ENCODE measurements at regions not wholly inside any gene's neighbourhood (a gene's known extent, or its start where the extent isn't known, plus 50 kb on each side); places are given as distances from the start of the nearest gene placed in this dataset.
"Not testable (repeated sequence)": the region's sequence is repeated elsewhere in the genome, so short reads cannot be mapped to it uniquely, and the experiment has no call there.

- no peak for DNase-seq
These were observed 280.2 kb downstream of the KCNJ3 start for GRCh38 chr2:154978710-154979109.

GRCh38 chr2:154978244-154978643 is 279.7 kb downstream of the KCNJ3 start:
- no peak for DNase-seq

GRCh38 chr2:154974041-154974440 is 275.5 kb downstream of the KCNJ3 start:
- DNase-seq, result no peak

GRCh38 chr2:154963511-154963910 is 265.0 kb downstream of the KCNJ3 start:
- DNase-seq, result no peak

GRCh38 chr2:154961676-154962075 is 263.2 kb downstream of the KCNJ3 start:
- no peak for DNase-seq

- DNase-seq, result no peak
These were observed 262.5 kb downstream of the KCNJ3 start for GRCh38 chr2:154960802-154961583.

- no peak for DNase-seq
These were observed 254.0 kb downstream of the KCNJ3 start for GRCh38 chr2:154952346-154952980.

- not testable (repeated sequence) for DNase-seq
These were observed 248.9 kb downstream of the KCNJ3 start for GRCh38 chr2:154947416-154947815.

- DNase-seq, result no peak
These were observed 247.5 kb downstream of the KCNJ3 start for GRCh38 chr2:154945984-154946383.

GRCh38 chr2:154941379-154941778 is 242.9 kb downstream of the KCNJ3 start:
- DNase-seq, result no peak

- DNase-seq, result no peak
These were observed 235.7 kb downstream of the KCNJ3 start for GRCh38 chr2:154934213-154934612.

GRCh38 chr2:154924531-154924930 is 226.0 kb downstream of the KCNJ3 start:
- DNase-seq, result no peak

- peak; percentile 38 for DNase-seq
These were observed 216.1 kb downstream of the KCNJ3 start for GRCh38 chr2:154914561-154914960.

GRCh38 chr2:154912215-154912614 is 213.7 kb downstream of the KCNJ3 start:
- no peak for DNase-seq

- no peak for DNase-seq
These were observed 213.2 kb downstream of the KCNJ3 start for GRCh38 chr2:154911729-154912128.

- DNase-seq, result no peak
These were observed 212.2 kb downstream of the KCNJ3 start for GRCh38 chr2:154910701-154911100.

- no peak for DNase-seq
These were observed 209.8 kb downstream of the KCNJ3 start for GRCh38 chr2:154908327-154908726.

All from SIG-M5 (cell line).